ENCODE measurements at regions not wholly inside any gene's neighbourhood (a gene's known extent, or its start where the extent isn't known, plus 50 kb on each side); places are given as distances from the start of the nearest gene placed in this dataset.

- TF ChIP-seq CTCF (conservative IDR thresholded peaks at IDR 0.05; ENCODE audit: low read depth, low read length) (no peak), EZH2 (IDR thresholded peaks at IDR 0.05; ENCODE audit: borderline replicate concordance, low read depth, low read length, poor library complexity, severe bottlenecking) (no peak)
These were observed 450.1 kb upstream of the LUZP2 start for GRCh38 chr11:24046731-24047130.
